NCI-H82 (cell line): ENCODE measurements at regions not wholly inside any gene's neighbourhood (a gene's known extent, or its start where the extent isn't known, plus 50 kb on each side); places are given as distances from the start of the nearest gene placed in this dataset.

ENCODE experiments used
- DNase-seq: peaks from one replicate; lab custom pipeline; 2025; lab: John Stamatoyannopoulos, UW

GRCh38 chr2:13014783-13015182, 298.0 kb downstream of the TRIB2 start:
- DNase-seq, result no peak

GRCh38 chr2:13015532-13016320, 299.0 kb downstream of the TRIB2 start:
- DNase-seq, result peak; percentile 11

- DNase-seq, result no peak
Observed at GRCh38 chr2:13018490-13018889, 301.8 kb downstream of the TRIB2 start.

GRCh38 chr2:13019781-13020180, 303.0 kb downstream of the TRIB2 start:
- DNase-seq, result no peak

- no peak for DNase-seq
Observed at GRCh38 chr2:13020469-13020868, 303.7 kb downstream of the TRIB2 start.

- no peak for DNase-seq
Observed at GRCh38 chr2:13021470-13021957, 304.8 kb downstream of the TRIB2 start.

- peak; percentile 21 for DNase-seq
Observed at GRCh38 chr2:13030606-13031005, 313.9 kb downstream of the TRIB2 start.

GRCh38 chr2:13034861-13035260, 318.1 kb downstream of the TRIB2 start:
- DNase-seq, result no peak

- DNase-seq, result peak; percentile 67
Observed at GRCh38 chr2:13035866-13036265, 319.1 kb downstream of the TRIB2 start.

GRCh38 chr2:13040043-13040442, 323.3 kb downstream of the TRIB2 start:
- DNase-seq, result no peak

- peak; percentile 26 for DNase-seq
Observed at GRCh38 chr2:13046557-13047165, 329.9 kb downstream of the TRIB2 start.

GRCh38 chr2:13050764-13051163, 334.0 kb downstream of the TRIB2 start:
- no peak for DNase-seq

- peak; percentile 6 for DNase-seq
Observed at GRCh38 chr2:13052547-13052946, 335.8 kb downstream of the TRIB2 start.

GRCh38 chr2:13056259-13056843, 339.6 kb downstream of the TRIB2 start:
- peak; percentile 61 for DNase-seq

- no peak for DNase-seq
Observed at GRCh38 chr2:13057671-13058070, 340.9 kb downstream of the TRIB2 start.

GRCh38 chr2:13066676-13067075, 349.9 kb downstream of the TRIB2 start:
- no peak for DNase-seq

GRCh38 chr2:13067508-13067907, 350.8 kb downstream of the TRIB2 start:
- DNase-seq, result no peak

- no peak for DNase-seq
Observed at GRCh38 chr2:13089971-13090370, 373.2 kb downstream of the TRIB2 start.

- no peak for DNase-seq
Observed at GRCh38 chr2:13091455-13091854, 374.7 kb downstream of the TRIB2 start.

- DNase-seq, result no peak
Observed at GRCh38 chr2:13091861-13092378, 375.2 kb downstream of the TRIB2 start.

- no peak for DNase-seq
Observed at GRCh38 chr2:13093416-13093991, 376.8 kb downstream of the TRIB2 start.

- peak; percentile 13 for DNase-seq
Observed at GRCh38 chr2:13102397-13103063, 385.8 kb downstream of the TRIB2 start.
